ENCODE measurements at regions not wholly inside any gene's neighbourhood (a gene's known extent, or its start where the extent isn't known, plus 50 kb on each side); places are given as distances from the start of the nearest gene placed in this dataset.

GRCh38 chr14:99995700-99996356 lies 69.4 kb upstream of the EVL start:
- no peak overlapping the region for H3K4me3 Mint-ChIP-seq
- Histone ChIP-seq H2BK20ac (ENCODE audit: low read depth, low read length, poor library complexity, severe bottlenecking) (no peak overlapping the region), H3K9ac (ENCODE audit: extremely low read depth, insufficient read length, low read length) (no peak overlapping the region), H2AK5ac (ENCODE audit: insufficient read length, low read length) (no peak overlapping the region), H3K79me1 (ENCODE audit: insufficient read depth, low read depth, low read length, poor library complexity, severe bottlenecking) (peaks cover 7% of the 10 kb centered on the region), H4K5ac (ENCODE audit: insufficient read length, low read depth, low read length) (no peak overlapping the region), H2AFZ (ENCODE audit: low read length) (no peak overlapping the region), H3K4ac (ENCODE audit: low read depth, low read length) (no peak overlapping the region), H3K4me2 (ENCODE audit: insufficient read depth, insufficient read length, low read length) (no peak overlapping the region), H3K27me3 (ENCODE audit: insufficient read depth, low read length) (no peaks in the 10 kb centered on the region), H3K4me1 (ENCODE audit: insufficient read depth, low read length) (no peaks in the 10 kb centered on the region), H3K79me2 (ENCODE audit: insufficient read depth, low read length) (no peaks in the 10 kb centered on the region), H4K8ac (replicated peaks; ENCODE audit: insufficient read length, low read depth, low read length) (no peak overlapping the region), H4K20me1 (ENCODE audit: control insufficient read depth, insufficient read depth, insufficient read length) (no peaks in the 10 kb centered on the region), H2BK120ac (ENCODE audit: low read depth, low read length, poor library complexity, severe bottlenecking) (no peak overlapping the region), H3T11ph (ENCODE audit: low read length) (no peak overlapping the region), H3K27ac (ENCODE audit: insufficient read length, low read depth, low read length) (no peak overlapping the region), H3K9me3 (ENCODE audit: control insufficient read depth, low read depth, low read length) (no peaks in the 10 kb centered on the region), H3K23ac (ENCODE audit: insufficient read length, low read depth, low read length) (no peak overlapping the region), H3K18ac (ENCODE audit: insufficient read length, low read depth, low read length) (no peak overlapping the region), H2BK12ac (ENCODE audit: insufficient read length, low read depth, low read length) (no peak overlapping the region), H4K91ac (ENCODE audit: insufficient read length, low read depth, low read length) (no peak overlapping the region), H2BK15ac (ENCODE audit: low read depth, low read length) (no peak overlapping the region), H2BK5ac (ENCODE audit: insufficient read length, low read length) (no peak overlapping the region), H3K56ac (ENCODE audit: insufficient read length, low read depth, low read length) (no peak overlapping the region), H3K23me2 (ENCODE audit: insufficient read length, low read depth, low read length, poor library complexity, severe bottlenecking) (no peaks in the 10 kb centered on the region), H3K14ac (ENCODE audit: insufficient read depth, low read length) (no peak overlapping the region)
- peak; percentile 79 for TF ChIP-seq CTCF (conservative IDR thresholded peaks at IDR 0.05)
- peaks cover 3 to 19% of the 10 kb centered on the region in 2 experiments; a peak in 4 of 5 replicates for H3K9me3 Mint-ChIP-seq
- no CpG with 5 or more reads among the region's 2 CpGs for WGBS (ENCODE audit: extremely low coverage, insufficient read length, low lambda C conversion rate)
- peak overlapping the region in 1 of 3 experiments; percentile 19; a peak in 1 of 7 replicates for H3K27ac Mint-ChIP-seq
- no peaks in the 10 kb centered on the region for H3K27me3 Mint-ChIP-seq (ENCODE audit: low read depth)
- peak; percentile 77 for DNase-seq
- H3K4me1 Mint-ChIP-seq, result peaks cover 13 to 19% of the 10 kb centered on the region in 2 experiments
- peaks cover 4 to 15% (median 12%) of the 10 kb centered on the region in 3 experiments; a peak in 5 of 7 replicates for H3K36me3 Mint-ChIP-seq (ENCODE audit: insufficient read depth in 1 of 3, low read depth in 3 of 3)
